GM21529 (cell line): ENCODE measurements at regions not wholly inside any gene's neighbourhood (a gene's known extent, or its start where the extent isn't known, plus 50 kb on each side); places are given as distances from the start of the nearest gene placed in this dataset.

ENCODE experiments used
- ATAC-seq: cut with Tn5 transposase; IDR thresholded peaks from one replicate; pipeline ENCODE4 v1.9.1; 2021; ENCODE audit not compliant: unreplicated experiment

- no peak for ATAC-seq
Measured at GRCh38 chr4:167290678-167291077, 56.4 kb upstream of the SPOCK3 start.

GRCh38 chr4:167308876-167309275, 74.6 kb upstream of the SPOCK3 start:
- no peak for ATAC-seq

- ATAC-seq, result no peak
Measured at GRCh38 chr4:167321299-167321698, 87.0 kb upstream of the SPOCK3 start.

- no peak for ATAC-seq
Measured at GRCh38 chr4:167339781-167340180, 105.5 kb upstream of the SPOCK3 start.

- no peak for ATAC-seq
Measured at GRCh38 chr4:167359711-167360110, 125.4 kb upstream of the SPOCK3 start.

- ATAC-seq, result no peak
Measured at GRCh38 chr4:167379076-167379835, 145.0 kb upstream of the SPOCK3 start.

- ATAC-seq, result no peak
Measured at GRCh38 chr4:167380964-167381363, 146.7 kb upstream of the SPOCK3 start.

GRCh38 chr4:167383291-167383690, 149.0 kb upstream of the SPOCK3 start:
- no peak for ATAC-seq

- no peak for ATAC-seq
Measured at GRCh38 chr4:167397586-167397985, 163.3 kb upstream of the SPOCK3 start.

GRCh38 chr4:167399201-167399600, 164.9 kb upstream of the SPOCK3 start:
- no peak for ATAC-seq

- no peak for ATAC-seq
Measured at GRCh38 chr4:167406181-167406580, 171.9 kb upstream of the SPOCK3 start.

- no peak for ATAC-seq
Measured at GRCh38 chr4:167415461-167415860, 181.2 kb upstream of the SPOCK3 start.

- no peak for ATAC-seq
Measured at GRCh38 chr4:167419468-167420140, 185.3 kb upstream of the SPOCK3 start.

GRCh38 chr4:167421201-167421600, 186.9 kb upstream of the SPOCK3 start:
- no peak for ATAC-seq

GRCh38 chr4:167424341-167425256, 190.3 kb upstream of the SPOCK3 start:
- ATAC-seq, result no peak

GRCh38 chr4:167428156-167428555, 193.9 kb upstream of the SPOCK3 start:
- ATAC-seq, result no peak

- ATAC-seq, result no peak
Measured at GRCh38 chr4:167431371-167431770, 197.1 kb upstream of the SPOCK3 start.

- ATAC-seq, result no peak
Measured at GRCh38 chr4:167435786-167436185, 201.5 kb upstream of the SPOCK3 start.

GRCh38 chr4:167443841-167444240, 209.5 kb upstream of the SPOCK3 start:
- no peak for ATAC-seq

GRCh38 chr4:167452922-167453430, 218.7 kb upstream of the SPOCK3 start:
- ATAC-seq, result no peak

- ATAC-seq, result no peak
Measured at GRCh38 chr4:167456619-167457018, 222.3 kb upstream of the SPOCK3 start.
